ENCODE measurements at regions not wholly inside any gene's neighbourhood (a gene's known extent, or its start where the extent isn't known, plus 50 kb on each side); places are given as distances from the start of the nearest gene placed in this dataset.
A peak's percentile ranks its signal among the peaks of the same experiment; 100 is the strongest.

DNA sequence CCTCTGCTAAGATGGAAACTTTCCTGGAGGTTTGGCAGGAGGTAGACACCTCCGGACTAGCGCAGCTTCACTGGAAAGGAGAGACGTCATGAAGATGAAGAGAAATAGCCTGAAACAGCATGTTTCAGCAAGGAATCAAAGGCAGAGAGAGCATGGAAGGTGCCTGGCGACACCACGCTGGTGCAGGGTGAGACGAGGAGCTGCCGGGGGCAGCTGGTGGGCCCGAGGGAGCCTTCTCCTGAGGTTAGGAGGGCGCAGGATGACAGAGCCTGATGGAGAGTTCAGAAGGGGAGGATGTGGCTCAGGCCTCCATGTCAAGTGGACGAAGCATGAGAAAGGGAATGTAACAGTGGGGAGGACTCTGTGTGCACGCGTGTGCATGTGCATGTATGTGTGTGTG is 113.6 kb downstream of the TPRA1 start:
- TF ChIP-seq, protein P1, sequence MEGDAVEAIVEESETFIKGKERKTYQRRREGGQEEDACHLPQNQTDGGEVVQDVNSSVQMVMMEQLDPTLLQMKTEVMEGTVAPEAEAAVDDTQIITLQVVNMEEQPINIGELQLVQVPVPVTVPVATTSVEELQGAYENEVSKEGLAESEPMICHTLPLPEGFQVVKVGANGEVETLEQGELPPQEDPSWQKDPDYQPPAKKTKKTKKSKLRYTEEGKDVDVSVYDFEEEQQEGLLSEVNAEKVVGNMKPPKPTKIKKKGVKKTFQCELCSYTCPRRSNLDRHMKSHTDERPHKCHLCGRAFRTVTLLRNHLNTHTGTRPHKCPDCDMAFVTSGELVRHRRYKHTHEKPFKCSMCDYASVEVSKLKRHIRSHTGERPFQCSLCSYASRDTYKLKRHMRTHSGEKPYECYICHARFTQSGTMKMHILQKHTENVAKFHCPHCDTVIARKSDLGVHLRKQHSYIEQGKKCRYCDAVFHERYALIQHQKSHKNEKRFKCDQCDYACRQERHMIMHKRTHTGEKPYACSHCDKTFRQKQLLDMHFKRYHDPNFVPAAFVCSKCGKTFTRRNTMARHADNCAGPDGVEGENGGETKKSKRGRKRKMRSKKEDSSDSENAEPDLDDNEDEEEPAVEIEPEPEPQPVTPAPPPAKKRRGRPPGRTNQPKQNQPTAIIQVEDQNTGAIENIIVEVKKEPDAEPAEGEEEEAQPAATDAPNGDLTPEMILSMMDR (IDR thresholded peaks at IDR 0.05; ENCODE audit: insufficient read depth, low read length, poor library complexity, severe bottlenecking): no peak
- Histone ChIP-seq H3K36me3 (ENCODE audit: control insufficient read depth, insufficient read depth, low read length) (no peaks in the 10 kb centered on the region), H3K27me3 (replicated peaks; ENCODE audit: control insufficient read depth, insufficient read depth, low read length) (no peaks in the 10 kb centered on the region; the same call in 1 of the 2 replicates), H3K4me3 (replicated peaks; ENCODE audit: low read depth, low read length) (no peak overlapping the region)
- no peak for DNase-seq (ENCODE audit: extremely low read depth, insufficient read length)

DNA sequence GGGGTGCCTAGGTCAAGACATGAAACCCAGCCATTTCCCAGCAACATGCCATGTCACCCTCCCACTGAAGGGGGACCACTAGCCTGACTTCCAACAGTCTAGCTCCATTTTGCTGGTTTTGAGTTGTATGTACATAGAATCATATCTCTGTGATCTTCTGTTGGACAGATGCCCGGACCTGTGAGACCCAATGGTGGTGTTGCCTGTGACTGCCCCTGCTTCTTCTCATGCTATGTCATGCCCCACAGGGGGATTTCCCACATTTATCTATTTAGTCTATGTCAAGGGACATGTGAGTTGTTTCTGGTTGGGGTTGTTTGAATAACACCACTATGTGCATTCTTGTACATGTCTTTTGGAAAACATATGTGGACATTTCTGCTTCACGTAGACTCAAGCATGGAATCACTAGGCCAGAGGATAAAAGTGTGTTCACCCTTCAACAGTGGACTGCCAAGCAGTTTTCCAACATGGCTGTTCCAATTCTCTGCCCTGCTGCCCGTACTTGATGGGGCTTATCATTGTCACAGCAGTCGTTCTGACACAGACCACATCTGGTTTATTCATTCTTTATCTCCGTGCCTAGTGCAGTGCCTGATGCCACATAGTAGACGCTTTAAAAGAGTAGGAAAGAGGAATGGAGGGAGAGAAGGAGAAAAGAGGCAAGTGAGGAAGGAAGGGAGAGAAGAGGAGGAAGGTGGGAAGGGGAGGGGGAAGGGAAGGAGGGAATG is 114.4 kb downstream of the TPRA1 start:
- no peaks in the 10 kb centered on the region for H3K36me3 ChIP-seq (ENCODE audit: control insufficient read depth, insufficient read depth, low read length)
- no peaks in the 10 kb centered on the region; the same call in 1 of the 2 replicates for H3K27me3 ChIP-seq (replicated peaks; ENCODE audit: control insufficient read depth, insufficient read depth, low read length)
- H3K4me3 ChIP-seq (replicated peaks; ENCODE audit: low read depth, low read length): no peak overlapping the region
- TF ChIP-seq, protein P1 (IDR thresholded peaks at IDR 0.05; ENCODE audit: insufficient read depth, low read length, poor library complexity, severe bottlenecking): no peak
- DNase-seq (ENCODE audit: extremely low read depth, insufficient read length): no peak

DNA sequence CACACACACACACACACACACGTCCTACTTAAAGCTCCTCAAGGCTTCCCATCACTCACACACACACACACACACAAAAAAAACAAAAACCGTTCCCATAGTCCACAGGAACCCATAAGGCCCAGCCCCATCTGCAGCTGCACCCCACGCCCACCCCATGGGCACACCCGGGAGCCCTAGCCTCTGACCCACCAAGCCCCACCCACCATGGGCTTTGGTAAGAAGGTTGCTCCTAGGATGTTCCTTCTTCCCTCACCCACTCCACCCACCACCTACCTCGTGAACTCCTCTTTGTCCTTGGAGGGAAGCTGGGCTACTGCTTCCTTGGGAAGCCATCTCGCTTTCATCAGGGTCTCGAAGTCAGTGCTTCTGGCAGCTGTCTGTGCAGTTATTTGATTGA is 115.1 kb downstream of the TPRA1 start:
- Histone ChIP-seq H3K4me3 (replicated peaks; ENCODE audit: low read depth, low read length) (no peak overlapping the region), H3K36me3 (ENCODE audit: control insufficient read depth, insufficient read depth, low read length) (no peaks in the 10 kb centered on the region), H3K27me3 (replicated peaks; ENCODE audit: control insufficient read depth, insufficient read depth, low read length) (no peaks in the 10 kb centered on the region; the same call in 1 of the 2 replicates)
- no peak for DNase-seq (ENCODE audit: extremely low read depth, insufficient read length)
- TF ChIP-seq, protein P1 (IDR thresholded peaks at IDR 0.05; ENCODE audit: insufficient read depth, low read length, poor library complexity, severe bottlenecking): no peak

DNA sequence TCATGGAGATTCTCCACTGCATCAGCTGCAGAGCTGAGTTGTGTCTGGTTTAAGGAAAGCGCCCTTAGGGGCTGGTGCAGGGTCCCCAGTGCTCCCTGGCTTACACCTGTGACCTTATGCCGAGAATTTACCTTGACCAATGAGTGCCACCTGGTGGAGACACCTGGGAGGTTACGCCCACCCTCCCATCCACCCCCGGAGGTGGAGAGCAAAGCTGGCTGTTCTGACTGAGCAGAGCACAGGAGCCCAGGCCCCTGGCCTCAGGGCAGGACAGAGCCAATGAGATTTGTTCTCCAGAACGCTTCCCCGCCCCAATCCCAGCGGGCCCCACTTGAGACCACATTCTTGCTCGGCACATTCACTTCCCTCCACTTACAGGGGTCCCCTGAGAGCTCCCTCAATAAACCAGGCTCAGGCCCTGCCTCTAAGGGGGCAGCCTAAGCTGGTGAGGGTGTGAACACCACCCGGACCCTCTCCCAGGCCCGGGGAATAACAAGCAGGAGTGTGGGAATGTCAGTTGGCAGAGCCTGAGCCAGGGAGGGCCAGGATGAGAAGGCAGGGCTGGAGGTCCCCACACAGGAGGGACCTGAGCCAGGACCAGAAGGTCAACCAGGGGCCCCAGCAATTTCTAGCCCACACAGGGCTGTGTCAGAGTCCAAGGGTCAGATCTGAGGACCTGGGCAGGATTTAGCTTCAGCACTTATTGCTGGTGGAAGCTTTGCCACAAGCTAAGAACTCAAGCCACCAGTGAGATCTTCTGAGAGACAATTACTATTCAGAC is 117.1 kb downstream of the TPRA1 start:
- DNase-seq (ENCODE audit: extremely low read depth, insufficient read length): no peak

DNA sequence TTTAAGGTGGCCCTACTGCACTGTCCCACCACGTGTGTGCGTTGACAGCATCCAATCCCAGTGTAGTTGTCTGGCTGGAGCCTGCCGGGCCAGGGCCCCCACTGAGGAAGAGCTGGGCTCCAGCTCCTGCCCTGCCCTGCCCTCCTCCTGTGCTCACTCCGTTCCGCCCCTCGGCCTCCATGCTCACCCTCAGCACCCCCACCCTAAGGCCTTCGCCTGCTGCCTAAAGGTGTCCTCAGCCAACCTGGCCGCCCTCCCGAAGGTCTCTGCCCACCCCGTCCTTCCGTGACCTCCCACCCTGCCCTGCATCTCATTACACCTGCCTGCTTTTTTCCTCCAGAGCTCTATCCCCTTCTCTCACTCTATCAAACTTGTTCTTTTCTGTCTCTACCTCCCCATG is 118.0 kb downstream of the TPRA1 start:
- H3K27me3 ChIP-seq (replicated peaks; ENCODE audit: control insufficient read depth, insufficient read depth, low read length): no peaks in the 10 kb centered on the region; the same call in 1 of the 2 replicates
- DNase-seq (ENCODE audit: extremely low read depth, insufficient read length): no peak

More for the DNA sequence above, 117.1 kb downstream of the TPRA1 start:
- Histone ChIP-seq H3K36me3 (ENCODE audit: control insufficient read depth, insufficient read depth, low read length) (no peaks in the 10 kb centered on the region), H3K4me3 (replicated peaks; ENCODE audit: low read depth, low read length) (no peak overlapping the region), H3K27me3 (replicated peaks; ENCODE audit: control insufficient read depth, insufficient read depth, low read length) (no peaks in the 10 kb centered on the region; the same call in 1 of the 2 replicates)
- TF ChIP-seq, protein P1 (IDR thresholded peaks at IDR 0.05; ENCODE audit: insufficient read depth, low read length, poor library complexity, severe bottlenecking): peak; percentile 39

More for the DNA sequence above, 118.0 kb downstream of the TPRA1 start:
- Histone ChIP-seq H3K36me3 (ENCODE audit: control insufficient read depth, insufficient read depth, low read length) (no peaks in the 10 kb centered on the region), H3K4me3 (replicated peaks; ENCODE audit: low read depth, low read length) (no peak overlapping the region)
- TF ChIP-seq, protein P1 (IDR thresholded peaks at IDR 0.05; ENCODE audit: insufficient read depth, low read length, poor library complexity, severe bottlenecking): no peak

All from GM06990 (cell line).